ENCODE measurements at regions not wholly inside any gene's neighbourhood (a gene's known extent, or its start where the extent isn't known, plus 50 kb on each side); places are given as distances from the start of the nearest gene placed in this dataset.

- Histone ChIP-seq H3K36me3 (replicated peaks; ENCODE audit: insufficient read depth, low read length) (no peaks in the 10 kb centered on the region), H3K79me2 (ENCODE audit: low read length) (no peaks in the 10 kb centered on the region), H2AFZ (ENCODE audit: low read length) (no peak overlapping the region), H3K27me3 (replicated peaks; ENCODE audit: insufficient read depth, low read length) (no peaks in the 10 kb centered on the region), H3K9me3 (replicated peaks; ENCODE audit: insufficient read depth, low read length) (no peaks in the 10 kb centered on the region), H3K4me2 (ENCODE audit: low read depth, low read length) (no peak overlapping the region), H3F3A (ENCODE audit: insufficient read depth, low read length) (no peaks in the 10 kb centered on the region), H3K4me3 (ENCODE audit: low read length) (no peak overlapping the region), H3K27ac (ENCODE audit: low read length) (no peak overlapping the region), H3K4me1 (ENCODE audit: low read length) (no peaks in the 10 kb centered on the region), H3K9ac (ENCODE audit: low read length) (no peak overlapping the region), H3K9me2 (replicated peaks; ENCODE audit: insufficient read depth, low read length) (no peaks in the 10 kb centered on the region), H4K20me1 (ENCODE audit: insufficient read depth, low read length) (no peaks in the 10 kb centered on the region)
- no peak for DNase-seq
- TF ChIP-seq EZH2 (optimal IDR thresholded peaks at IDR 0.05; ENCODE audit: low read depth, low read length) = no peak
- TF ChIP-seq CTCF (IDR thresholded peaks at IDR 0.05; ENCODE audit: low read length) = no peak
- no peak for TF ChIP-seq EZH2phosphoT487 (IDR thresholded peaks at IDR 0.05; ENCODE audit: low read length)
Measured at GRCh38 chr9:17894501-17895160, 315.8 kb downstream of the SH3GL2 start.

GRCh38 chr9:17900606-17901005 lies 321.7 kb downstream of the SH3GL2 start:
- H3K27ac ChIP-seq (ENCODE audit: low read length) = no peak overlapping the region
- DNase-seq = no peak
- H3K9me2 ChIP-seq (replicated peaks; ENCODE audit: insufficient read depth, low read length) = no peaks in the 10 kb centered on the region
- H3K4me1 ChIP-seq (ENCODE audit: low read length) = no peaks in the 10 kb centered on the region
- H3K27me3 ChIP-seq (replicated peaks; ENCODE audit: insufficient read depth, low read length) = no peaks in the 10 kb centered on the region
- no peak overlapping the region for H3K4me2 ChIP-seq (ENCODE audit: low read depth, low read length)
- no peaks in the 10 kb centered on the region for H3K36me3 ChIP-seq (replicated peaks; ENCODE audit: insufficient read depth, low read length)
- no peaks in the 10 kb centered on the region for H4K20me1 ChIP-seq (ENCODE audit: insufficient read depth, low read length)
- no peak overlapping the region for H2AFZ ChIP-seq (ENCODE audit: low read length)
- H3F3A ChIP-seq (ENCODE audit: insufficient read depth, low read length) = no peaks in the 10 kb centered on the region
- no peak for TF ChIP-seq EZH2phosphoT487 (IDR thresholded peaks at IDR 0.05; ENCODE audit: low read length)
- H3K79me2 ChIP-seq (ENCODE audit: low read length) = no peaks in the 10 kb centered on the region
- no peaks in the 10 kb centered on the region for H3K9me3 ChIP-seq (replicated peaks; ENCODE audit: insufficient read depth, low read length)
- no peak overlapping the region for H3K4me3 ChIP-seq (ENCODE audit: low read length)
- no peak overlapping the region for H3K9ac ChIP-seq (ENCODE audit: low read length)

- Histone ChIP-seq H3K4me3 (ENCODE audit: low read length) (no peak overlapping the region), H3K27ac (ENCODE audit: low read length) (no peak overlapping the region), H3K9me3 (replicated peaks; ENCODE audit: insufficient read depth, low read length) (no peaks in the 10 kb centered on the region), H3K9ac (ENCODE audit: low read length) (no peak overlapping the region), H3K27me3 (replicated peaks; ENCODE audit: insufficient read depth, low read length) (no peaks in the 10 kb centered on the region), H3F3A (ENCODE audit: insufficient read depth, low read length) (no peaks in the 10 kb centered on the region), H3K9me2 (replicated peaks; ENCODE audit: insufficient read depth, low read length) (no peaks in the 10 kb centered on the region), H3K36me3 (replicated peaks; ENCODE audit: insufficient read depth, low read length) (no peaks in the 10 kb centered on the region), H3K4me1 (ENCODE audit: low read length) (no peaks in the 10 kb centered on the region), H2AFZ (ENCODE audit: low read length) (no peak overlapping the region), H4K20me1 (ENCODE audit: insufficient read depth, low read length) (no peaks in the 10 kb centered on the region), H3K4me2 (ENCODE audit: low read depth, low read length) (no peak overlapping the region), H3K79me2 (ENCODE audit: low read length) (no peaks in the 10 kb centered on the region)
- no peak for TF ChIP-seq EZH2phosphoT487 (IDR thresholded peaks at IDR 0.05; ENCODE audit: low read length)
- no peak for TF ChIP-seq EZH2 (optimal IDR thresholded peaks at IDR 0.05; ENCODE audit: low read depth, low read length)
- TF ChIP-seq CTCF (IDR thresholded peaks at IDR 0.05; ENCODE audit: low read length) = no peak
- no peak for DNase-seq
Measured at GRCh38 chr9:17905366-17905765, 326.5 kb downstream of the SH3GL2 start.

- Histone ChIP-seq H3K4me3 (ENCODE audit: low read length) (no peak overlapping the region), H3F3A (ENCODE audit: insufficient read depth, low read length) (no peaks in the 10 kb centered on the region), H3K36me3 (replicated peaks; ENCODE audit: insufficient read depth, low read length) (no peaks in the 10 kb centered on the region), H3K27ac (ENCODE audit: low read length) (no peak overlapping the region), H3K9me2 (replicated peaks; ENCODE audit: insufficient read depth, low read length) (no peaks in the 10 kb centered on the region), H4K20me1 (ENCODE audit: insufficient read depth, low read length) (no peaks in the 10 kb centered on the region), H3K79me2 (ENCODE audit: low read length) (no peaks in the 10 kb centered on the region), H3K9me3 (replicated peaks; ENCODE audit: insufficient read depth, low read length) (no peaks in the 10 kb centered on the region), H3K4me1 (ENCODE audit: low read length) (no peaks in the 10 kb centered on the region), H3K4me2 (ENCODE audit: low read depth, low read length) (no peak overlapping the region), H3K27me3 (replicated peaks; ENCODE audit: insufficient read depth, low read length) (no peaks in the 10 kb centered on the region), H2AFZ (ENCODE audit: low read length) (no peak overlapping the region), H3K9ac (ENCODE audit: low read length) (no peak overlapping the region)
- TF ChIP-seq CTCF (IDR thresholded peaks at IDR 0.05; ENCODE audit: low read length) (no peak), EZH2phosphoT487 (IDR thresholded peaks at IDR 0.05; ENCODE audit: low read length) (no peak), EZH2 (optimal IDR thresholded peaks at IDR 0.05; ENCODE audit: low read depth, low read length) (no peak)
- DNase-seq = no peak
Measured at GRCh38 chr9:17905781-17906175, 326.9 kb downstream of the SH3GL2 start.

Measured in MM.1S (cell line).